Right kidney (tissue), 1 donor: ENCODE measurements at regions not wholly inside any gene's neighbourhood (a gene's known extent, or its start where the extent isn't known, plus 50 kb on each side); places are given as distances from the start of the nearest gene placed in this dataset.
A peak's percentile ranks its signal among the peaks of the same experiment; 100 is the strongest.

ENCODE experiments used
- DNase-seq: peaks from one replicate; pipeline ENCODE4 v3.0.0-alpha.2; 2016

DNA sequence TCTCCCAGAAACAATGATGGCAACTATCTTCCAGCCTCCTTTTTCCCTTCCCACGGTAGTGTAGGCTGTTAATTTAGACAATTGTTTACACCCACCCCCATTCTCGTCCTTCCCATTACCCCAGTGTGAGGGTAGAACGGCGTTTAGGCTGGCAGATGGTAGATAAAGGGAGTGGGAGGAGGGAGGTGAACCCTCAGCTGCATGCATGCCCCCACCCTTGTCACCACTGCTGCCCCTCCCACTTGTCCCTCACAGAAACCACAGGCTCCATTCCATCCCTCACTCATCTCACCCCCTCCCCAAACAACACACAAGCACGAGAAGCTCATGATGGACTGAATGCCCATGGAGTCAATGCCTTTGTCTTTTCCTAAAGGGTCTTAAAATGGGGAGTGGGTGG, 107.9 kb upstream of the PARD3B start:
- no peak for DNase-seq

DNA sequence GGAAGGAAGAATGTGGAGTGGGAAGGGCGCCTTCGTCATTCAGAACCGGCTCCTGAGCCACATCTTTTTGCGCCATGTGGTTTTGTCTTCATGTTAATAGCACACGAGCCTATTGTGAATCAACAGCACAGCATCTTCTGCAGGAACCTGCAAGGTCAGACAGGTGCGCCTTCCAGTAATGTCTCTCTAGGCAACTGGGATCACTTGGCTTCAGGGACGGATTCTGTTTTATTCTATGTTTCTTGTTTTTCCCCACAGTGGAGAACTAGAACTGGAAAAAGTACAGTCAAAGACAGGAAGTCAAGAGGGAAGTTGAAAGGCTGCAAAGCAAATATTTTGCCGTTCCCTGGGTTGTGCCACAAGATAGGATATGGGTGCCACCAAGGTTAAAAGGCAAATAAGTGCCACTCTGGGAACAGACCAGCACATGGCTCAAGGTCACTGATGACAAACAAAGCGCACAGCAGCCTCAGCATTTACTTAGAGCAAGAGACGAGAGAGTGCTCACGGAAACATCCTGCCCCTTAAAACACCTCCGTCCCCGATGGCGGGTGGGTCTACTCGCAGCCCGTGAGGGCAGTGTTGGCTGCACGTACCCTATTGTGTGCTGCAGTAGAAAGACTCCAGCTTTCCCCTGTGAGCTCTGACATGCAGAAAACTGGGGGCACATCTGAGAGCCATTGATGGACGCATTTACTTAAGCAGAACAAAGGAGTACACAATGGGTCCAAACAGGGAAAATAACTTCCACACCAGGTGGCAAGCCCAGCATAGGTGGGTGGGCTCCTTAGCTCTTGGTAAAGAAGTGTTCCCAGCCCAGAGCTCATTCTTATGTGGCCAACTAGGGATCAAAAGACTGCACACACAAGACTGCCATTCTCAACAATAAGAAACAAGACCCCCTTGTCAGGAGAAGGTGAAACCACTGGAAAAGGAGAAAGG, 107.2 kb upstream of the PARD3B start:
- no peak for DNase-seq

DNA sequence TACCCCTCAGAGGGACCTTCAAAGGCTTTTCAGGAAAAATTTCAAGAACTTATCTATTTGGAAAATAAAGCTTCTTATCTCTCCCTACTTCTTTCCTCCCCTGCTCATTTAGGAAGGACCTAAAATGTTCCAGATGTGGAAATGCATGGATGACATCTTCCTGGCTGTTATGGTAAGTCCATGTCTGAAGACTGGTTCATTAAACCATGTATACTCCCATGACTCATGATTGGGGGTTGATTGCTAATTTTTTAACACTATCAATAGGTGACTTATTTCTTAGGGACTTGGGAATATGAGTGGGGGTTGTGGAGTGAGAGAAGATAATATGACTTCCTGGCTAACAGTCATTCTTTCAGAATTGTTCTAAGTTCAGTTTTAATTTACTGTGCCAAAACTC, 104.0 kb upstream of the PARD3B start:
- no peak for DNase-seq

DNA sequence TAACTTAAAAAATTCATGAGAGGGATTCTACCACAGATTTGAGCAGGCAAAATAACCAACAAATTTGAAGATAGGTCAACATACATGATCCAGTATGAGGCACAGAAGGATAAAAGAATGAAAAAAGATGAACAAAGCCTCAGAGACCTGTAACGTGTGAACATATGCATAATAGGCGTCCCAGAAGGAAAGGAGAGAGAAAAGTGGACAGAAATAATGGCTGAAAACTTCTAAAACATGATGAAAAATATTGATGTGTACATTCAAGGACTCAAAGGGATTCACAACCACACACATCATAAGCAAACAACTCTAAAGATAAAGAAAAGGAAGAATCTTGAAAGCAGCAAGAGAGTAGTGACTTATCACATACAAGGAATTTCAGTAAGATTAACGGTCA, 100.1 kb upstream of the PARD3B start:
- DNase-seq = no peak

DNA sequence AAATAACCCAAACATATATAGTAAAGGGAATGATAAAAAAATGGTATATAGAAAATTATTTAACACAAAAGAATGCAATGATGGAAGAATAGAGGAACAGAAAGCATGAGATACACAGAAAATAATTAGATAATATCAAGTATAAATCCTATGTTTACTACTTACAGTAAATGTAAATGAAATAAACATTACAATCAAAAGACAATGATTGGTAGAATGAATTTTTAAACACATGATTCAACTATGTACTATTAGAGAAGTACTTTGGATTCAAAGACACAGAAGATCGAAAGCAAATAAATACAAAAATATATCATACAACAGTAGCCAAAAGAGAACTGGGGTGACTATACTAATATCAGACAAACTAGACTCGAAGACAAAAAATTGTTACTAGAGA, 97.6 kb upstream of the PARD3B start:
- DNase-seq = no peak

DNA sequence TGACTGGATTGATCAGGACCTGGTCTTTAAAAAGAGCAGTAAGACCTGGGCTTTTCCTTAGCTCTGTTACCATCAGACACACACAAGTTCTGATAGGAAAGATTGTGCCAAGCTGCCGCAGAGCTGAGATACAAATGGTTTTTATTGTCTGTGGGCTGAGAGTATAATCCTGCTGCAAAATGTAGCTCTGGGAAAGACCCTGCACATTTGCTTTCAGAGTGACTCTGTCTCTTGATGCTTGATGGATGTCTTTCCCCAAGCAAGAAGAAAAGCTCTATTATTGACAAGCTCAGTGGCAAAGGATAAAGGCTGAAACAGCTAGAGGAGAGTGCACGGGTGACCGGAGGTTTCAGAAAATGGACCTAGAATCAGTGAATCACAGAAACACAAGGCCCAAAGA, 95.3 kb upstream of the PARD3B start:
- DNase-seq = no peak

DNA sequence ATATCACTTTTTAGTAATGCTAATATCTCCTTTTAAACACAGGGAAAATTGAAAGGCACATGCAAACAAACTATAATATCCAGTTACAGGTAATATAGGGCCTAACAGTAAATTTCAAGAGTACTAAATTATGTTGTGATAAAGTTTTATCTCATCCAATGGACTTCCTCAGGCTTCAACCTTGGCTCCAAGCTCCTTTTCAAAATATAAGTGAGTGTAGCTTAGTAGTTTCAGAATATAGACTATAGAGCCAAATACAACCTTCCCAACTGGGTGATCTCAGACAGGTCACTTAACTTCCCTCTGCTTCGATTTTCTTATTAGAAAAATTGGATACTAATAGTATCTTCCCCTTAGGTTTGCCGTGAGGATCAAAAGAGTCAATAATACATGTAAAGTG, 93.5 kb upstream of the PARD3B start:
- DNase-seq = no peak

DNA sequence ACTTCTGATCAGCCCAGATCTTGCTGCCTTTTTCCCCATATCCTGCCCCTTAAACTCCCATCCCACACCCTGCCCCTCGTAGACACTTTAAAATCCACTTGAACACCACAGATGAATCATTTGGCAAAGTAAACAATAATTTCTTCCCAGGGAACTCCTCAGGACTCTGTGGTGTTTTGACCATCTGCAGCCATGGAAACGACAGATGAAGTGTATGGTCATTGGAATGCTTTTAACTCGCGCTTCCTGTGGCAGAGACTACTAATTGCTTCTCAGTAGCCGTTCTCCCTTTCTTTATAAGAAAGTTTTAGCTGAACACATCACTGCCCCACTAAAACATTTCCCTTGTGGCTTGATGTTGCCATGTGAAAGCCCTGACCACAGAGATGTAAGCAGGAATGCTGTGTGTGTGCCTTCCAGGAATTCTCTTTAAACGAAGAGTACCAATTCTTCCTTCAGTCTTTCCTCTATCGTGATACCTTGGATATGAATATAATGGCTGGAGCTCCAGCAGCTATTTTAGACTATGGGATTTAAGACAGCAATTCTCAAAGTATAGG, 92.7 kb upstream of the PARD3B start:
- DNase-seq = peak; percentile 36

DNA sequence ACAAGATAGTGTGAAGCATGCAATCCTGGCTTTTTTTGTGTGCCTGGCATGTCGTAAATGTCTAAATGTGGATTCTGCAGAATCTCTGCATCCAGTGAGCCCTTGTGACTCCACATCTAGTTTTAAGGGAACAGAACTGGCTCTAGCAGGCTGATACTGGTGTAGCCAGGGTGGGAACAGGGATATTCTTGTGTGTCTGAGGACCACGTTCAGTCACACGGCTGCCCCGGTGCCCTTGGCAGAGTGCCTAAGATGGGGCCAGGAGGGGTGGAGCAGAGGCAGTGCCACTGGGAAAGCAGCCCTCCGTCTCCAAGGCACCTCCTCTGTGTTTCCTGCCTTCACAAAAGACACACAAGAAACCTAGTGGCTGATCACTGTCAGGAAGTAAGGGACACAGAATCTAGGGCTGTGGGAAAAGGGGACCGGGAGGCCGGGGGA, 91.5 kb upstream of the PARD3B start:
- peak; percentile 50 for DNase-seq

DNA sequence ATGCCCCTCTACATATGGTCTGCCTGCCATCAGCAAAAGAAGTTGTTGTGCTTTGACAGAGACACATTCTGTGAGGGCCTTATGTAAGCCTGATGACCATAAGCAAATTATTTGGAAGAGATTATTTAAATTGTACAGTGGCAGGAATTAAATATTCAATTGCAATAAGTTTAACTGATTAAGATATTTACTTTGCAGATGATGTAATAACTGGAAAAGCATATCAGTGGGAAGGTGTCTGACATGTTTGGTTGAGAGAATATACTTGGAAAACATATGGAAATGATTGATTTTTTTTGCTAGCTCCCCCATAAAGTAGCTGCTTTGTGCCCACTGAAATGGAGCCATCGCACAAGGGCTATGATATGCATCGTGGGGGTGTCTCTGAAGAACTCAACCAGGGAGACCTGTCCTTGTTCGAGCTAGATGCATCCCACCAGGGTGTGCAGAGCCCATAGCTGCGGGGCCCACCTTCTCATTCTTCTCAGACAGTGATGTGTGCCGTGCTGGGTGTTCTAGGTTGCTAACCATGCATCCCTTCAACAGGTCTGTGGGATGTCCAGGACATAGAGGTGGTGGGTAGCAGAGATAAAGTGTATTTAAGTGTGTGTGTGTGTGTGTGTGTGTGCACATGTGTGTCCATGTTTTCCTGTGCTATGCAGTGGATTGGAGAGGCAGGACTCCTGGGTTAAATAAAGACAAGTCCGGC, 90.4 kb upstream of the PARD3B start:
- no peak for DNase-seq

DNA sequence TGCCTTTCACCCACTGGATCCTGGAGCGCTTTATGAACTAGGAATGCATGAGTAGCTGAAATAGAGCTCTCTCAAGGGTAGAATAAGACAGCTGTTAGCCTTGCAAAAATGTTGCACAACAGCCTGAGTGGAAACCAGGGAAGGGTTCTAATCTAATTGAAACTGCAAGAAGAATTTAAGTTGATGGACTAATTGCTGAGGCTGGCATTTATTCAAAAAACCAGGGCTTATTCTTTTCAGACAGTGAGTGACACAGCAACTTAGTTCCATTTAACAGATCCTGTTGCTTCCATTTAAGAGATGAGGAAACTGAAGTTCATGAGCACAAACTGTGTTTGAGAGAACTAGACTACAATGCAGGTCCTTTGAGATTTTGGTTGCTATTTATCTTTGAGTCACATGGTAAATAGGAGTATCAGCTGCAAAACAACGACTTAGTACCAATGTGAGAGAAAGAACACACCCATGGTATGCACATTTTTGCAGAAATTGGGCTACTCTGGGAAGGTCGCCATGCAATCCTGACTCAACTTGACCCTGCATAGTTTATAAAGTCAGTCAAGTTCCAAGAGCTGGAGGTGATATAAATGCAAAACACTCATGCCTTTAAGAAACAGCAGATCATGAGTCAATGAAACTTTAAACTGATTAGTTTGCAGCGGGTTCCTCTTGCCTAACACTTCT, 76.4 kb upstream of the PARD3B start:
- DNase-seq = no peak

DNA sequence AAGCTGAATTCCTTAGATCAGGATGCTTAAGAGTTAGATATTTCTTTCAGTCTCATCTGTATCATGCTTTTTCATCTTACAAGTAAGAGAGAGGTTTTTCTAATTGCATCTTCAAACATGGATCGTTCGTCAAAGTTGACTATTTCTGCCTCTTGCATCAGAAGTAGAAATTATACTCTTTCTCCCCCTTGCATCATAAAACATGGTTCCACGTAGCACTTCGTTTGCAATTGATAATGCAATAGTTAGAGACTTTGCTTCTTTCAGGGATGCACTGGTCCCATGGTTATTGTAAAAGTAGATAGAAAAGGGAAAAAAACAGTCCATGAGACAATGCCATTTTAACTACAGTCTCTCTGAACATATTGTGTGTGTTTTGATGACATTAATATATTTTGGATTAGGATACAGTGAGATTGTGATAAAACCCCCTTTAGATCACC, 75.1 kb upstream of the PARD3B start:
- no peak for DNase-seq

DNA sequence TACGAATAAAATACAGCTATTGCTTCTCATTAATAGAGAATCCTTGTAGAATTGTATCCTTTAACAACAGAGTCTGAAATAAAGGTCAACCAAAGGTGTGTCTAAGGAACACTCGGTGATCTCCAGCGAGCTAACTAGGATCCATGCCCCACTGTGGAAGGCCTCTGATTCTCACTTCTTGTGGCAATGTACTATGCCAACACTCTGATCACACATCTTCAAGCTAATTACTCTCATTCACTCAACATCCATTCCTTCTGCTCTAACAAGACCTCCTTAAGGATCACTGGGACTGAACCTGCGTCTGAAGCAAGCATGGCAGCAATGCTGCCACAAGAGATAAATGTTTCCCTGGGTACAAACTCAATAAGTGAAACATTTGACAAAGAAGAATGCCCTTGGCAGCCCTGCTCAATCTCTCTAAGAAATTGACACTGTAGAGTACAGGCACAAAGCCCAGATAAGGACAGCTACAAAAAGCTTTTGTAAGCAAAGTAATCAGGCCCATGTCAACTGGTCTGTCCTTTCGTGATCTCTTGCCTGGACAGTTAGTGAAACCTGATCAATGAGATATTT, 74.6 kb upstream of the PARD3B start:
- DNase-seq = no peak

DNA sequence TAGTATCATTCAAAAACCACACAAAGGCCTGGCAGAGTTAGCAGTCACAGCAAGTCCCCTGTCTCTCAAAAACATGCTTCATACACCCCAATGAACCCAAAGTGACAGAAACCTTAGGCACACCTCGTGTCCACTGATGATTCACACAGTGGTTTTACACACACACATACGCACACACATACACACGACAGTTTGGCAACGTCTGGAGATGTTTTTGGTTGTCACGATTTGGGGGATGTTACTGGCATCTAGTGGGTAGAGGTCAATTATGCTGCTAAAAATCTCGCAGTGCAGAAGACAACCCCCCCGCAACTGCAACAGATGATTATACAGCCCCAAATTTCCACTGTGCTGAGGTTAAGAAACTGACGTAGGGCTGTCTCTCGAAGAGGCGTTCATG, 72.9 kb upstream of the PARD3B start:
- DNase-seq = no peak

DNA sequence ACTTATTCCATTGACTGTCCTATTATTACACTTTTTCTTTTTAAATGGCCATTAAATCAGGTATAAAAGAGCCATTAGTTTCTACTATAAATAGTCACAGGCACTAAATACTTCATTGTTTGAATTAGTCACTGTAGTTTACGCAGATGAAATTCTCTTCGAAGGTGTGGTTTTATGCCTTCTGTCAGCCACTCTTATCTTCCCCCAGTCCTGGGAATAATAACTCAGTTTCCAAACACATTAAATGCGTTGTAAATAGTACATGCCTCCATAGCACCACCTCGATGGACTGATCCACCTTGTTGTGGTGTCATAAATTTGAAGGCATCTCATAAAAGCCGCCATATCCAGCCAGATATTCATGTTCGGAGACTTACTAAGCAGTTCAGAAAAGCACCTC, 72.1 kb upstream of the PARD3B start:
- DNase-seq = no peak

DNA sequence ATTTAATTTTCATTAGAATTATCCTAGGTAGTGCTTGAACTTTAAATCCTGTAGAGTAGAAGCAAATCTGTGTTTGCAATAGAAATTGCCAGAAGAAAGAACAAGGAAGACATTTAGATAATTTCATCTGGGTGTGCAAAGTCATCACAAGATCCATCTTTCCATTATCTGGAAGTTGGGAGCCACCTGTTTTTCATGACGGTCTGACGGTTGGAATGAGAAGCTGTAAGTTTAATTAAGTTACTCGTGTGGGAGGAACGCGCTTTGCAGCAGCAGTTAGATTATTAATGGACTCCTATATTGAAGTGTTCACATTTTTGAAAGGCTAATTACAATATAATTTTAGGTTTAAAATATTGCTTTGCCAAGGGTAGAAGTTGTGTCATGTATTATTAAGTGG, 69.9 kb upstream of the PARD3B start:
- no peak for DNase-seq

DNA sequence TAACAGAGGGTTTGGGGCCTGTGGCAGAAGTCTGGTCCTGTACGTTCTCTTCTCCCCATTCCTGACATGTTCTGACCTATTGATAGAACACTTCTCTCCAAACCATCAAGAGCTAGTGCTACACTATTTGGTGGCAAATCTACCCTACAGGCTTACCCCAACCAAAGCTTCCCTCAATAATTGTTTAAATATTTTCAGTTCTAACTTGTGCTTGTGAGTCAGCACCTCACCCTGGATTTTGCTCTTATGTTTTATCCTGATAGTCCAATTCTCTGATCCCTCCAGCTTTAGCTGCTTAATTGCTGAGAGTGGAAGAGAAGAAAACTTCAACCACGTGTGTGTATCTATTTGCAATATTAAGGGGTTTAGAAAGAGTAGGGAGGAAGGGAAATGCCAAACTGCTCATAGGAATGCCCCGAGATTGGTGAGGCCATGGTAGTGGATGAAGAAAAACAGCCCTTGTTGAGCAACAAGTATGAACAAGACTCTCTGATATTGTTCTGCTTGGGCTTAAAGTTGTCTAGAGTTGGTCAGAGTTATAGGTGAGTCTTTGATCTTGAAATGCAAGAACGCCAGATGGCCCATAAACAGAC, 67.8 kb upstream of the PARD3B start:
- DNase-seq = no peak

DNA sequence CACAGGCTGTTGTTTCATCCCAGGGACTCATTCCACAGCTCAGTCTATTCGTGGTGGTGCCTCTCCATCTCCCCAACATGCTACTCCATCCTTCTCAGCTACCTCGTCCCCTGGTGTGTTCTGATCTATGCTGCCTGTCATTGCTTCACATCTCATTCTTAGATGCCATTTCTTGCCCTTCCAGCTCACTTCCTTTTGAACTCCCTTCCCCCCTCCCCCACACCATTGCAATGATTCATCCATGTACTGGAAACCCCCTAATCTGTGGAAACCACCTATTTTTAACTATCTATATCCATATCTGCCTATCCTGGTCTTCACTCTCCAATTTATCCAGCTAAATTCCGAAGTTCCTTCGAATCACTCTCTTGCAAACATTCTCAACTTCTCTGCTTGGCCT, 65.7 kb upstream of the PARD3B start:
- no peak for DNase-seq

DNA sequence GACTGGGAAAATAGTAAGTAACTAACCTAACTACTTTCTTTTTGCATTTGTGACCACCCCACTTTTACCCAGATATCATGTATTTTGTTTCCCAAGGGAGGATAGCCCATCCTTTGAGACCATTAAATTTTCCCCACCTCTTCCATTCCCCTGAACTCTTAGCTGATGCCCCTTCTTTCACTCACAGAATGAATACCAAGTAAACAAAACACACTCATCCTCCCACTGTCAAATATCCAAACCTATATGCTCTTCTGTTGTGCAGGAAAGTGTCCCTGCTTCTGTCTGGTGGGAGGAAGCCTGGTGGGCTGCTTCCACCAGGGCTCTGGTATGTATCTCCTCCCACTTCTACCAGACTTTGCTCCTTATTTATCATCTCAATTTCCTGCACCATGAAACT, 64.6 kb upstream of the PARD3B start:
- DNase-seq = no peak

DNA sequence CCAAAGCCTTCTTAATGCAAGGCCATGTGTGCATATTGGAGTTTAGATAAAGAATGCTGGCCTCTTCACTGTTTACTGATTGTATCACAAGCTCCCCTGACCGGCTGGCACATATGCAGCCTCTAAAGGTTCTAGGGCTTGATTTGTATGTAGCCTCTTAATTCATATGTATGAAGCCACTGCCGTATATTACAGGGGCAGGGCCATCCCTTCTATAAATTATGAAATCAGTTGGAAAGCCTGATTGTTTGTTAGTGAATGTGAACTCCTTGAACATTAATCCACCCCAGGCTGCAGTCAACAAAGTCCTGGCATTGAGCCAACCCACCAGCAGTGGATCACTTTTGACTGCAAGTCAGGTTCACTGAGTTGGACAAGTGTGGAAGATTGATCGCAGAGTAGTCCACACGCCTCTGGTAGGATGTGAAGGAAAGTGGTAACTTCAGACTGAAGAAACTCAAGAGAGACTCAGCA, 61.6 kb upstream of the PARD3B start:
- DNase-seq = no peak

DNA sequence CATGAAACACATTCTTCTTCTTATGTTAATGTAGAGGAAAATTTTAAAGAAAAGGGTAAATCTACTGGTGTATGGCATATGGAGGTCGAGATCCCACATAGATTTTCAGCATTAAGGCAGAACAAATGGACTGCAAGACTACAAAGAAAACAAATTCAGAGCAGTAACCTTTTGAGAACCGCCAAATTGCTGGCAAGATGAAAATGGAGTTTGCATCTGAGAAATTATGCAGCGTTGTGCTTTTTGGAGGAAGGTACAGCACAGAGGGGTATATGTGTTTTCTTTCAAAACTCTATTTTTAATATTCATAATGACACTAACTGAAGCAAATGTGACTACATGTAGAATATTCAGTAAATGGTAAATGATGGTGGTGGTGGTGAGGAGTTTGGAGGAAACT, 59.0 kb upstream of the PARD3B start:
- no peak for DNase-seq

DNA sequence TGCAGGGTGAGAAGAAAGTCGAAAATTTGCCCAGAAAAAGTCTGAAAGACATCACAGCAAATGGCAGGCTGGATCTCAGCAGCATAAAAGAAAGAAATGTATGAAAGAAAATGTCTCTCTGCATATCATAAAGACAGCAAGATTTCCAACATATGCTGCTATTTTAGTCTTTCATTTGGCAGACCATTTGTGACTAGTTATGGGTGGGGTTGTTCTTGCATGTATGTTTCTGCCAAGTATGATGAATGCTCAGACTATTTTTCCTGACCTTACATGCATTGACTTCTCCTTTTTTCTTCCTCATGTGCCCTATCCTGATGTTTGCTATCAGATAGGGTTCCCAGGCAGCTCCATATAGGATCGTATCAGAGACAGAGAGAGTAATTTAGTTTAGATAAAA, 58.5 kb upstream of the PARD3B start:
- DNase-seq = no peak
